Umbilical cord (tissue), 1 donor: ENCODE measurements at regions not wholly inside any gene's neighbourhood (a gene's known extent, or its start where the extent isn't known, plus 50 kb on each side); places are given as distances from the start of the nearest gene placed in this dataset.
"Not testable (repeated sequence)": the region's sequence is repeated elsewhere in the genome, so short reads cannot be mapped to it uniquely, and the experiment has no call there.

ENCODE experiments used
- DNase-seq: peaks from one replicate; pipeline ENCODE4 v3.0.0-alpha.2; 2015; ENCODE audit warnings: low spot score

DNA sequence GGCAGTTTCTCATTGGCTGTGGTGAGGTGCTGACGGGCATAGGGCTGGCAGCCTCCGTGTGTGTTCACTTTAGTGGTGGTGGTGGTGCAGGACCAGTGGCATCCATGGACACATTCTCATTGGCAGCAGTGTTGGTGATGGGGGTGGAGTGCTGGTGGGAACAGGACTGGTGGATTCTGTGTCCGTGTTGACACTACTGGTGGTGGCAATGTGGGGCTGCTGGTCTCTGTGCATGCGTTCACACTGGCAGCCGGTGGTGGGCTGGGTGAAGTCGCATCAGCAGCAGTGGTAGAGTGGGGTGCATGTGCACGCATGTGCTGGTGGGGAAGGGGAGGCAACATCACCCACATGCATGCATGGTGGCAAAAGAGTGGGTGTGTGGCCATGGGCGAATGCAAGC lies 1471.4 kb upstream of the PCDH20 start:
- DNase-seq = no peak

DNA sequence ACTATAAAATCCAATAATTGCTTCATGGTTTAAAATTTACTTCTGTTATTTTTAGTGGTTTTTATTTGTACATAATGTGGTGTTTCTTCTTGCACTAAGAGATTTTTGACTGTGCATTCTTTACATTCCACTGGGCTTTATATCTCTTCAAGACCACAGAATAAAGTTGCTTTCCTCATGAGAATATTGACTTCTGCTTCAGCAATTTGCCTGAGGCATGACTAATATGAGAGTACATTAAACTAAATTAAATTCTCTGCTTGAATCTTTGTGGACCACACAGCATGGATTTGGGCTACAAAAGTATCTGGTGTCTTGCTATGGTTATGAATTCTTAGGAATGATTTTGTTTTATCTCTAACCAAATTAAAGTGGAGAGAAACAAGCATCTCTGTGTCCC lies 1463.4 kb upstream of the PCDH20 start:
- peak; percentile 47 for DNase-seq

- no peak for DNase-seq
These were observed 1459.5 kb upstream of the PCDH20 start for GRCh38 chr13:62875118-62875640.

- no peak for DNase-seq
These were observed 1434.7 kb upstream of the PCDH20 start for GRCh38 chr13:62850331-62850730.

GRCh38 chr13:62847520-62847919 lies 1431.9 kb upstream of the PCDH20 start:
- no peak for DNase-seq

GRCh38 chr13:62846302-62846701 lies 1430.7 kb upstream of the PCDH20 start:
- DNase-seq = no peak

GRCh38 chr13:62839338-62839737 lies 1423.7 kb upstream of the PCDH20 start:
- no peak for DNase-seq

- no peak for DNase-seq
These were observed 1423.3 kb upstream of the PCDH20 start for GRCh38 chr13:62838929-62839328.

GRCh38 chr13:62837895-62838294 lies 1422.2 kb upstream of the PCDH20 start:
- DNase-seq = no peak

GRCh38 chr13:62829486-62829885 lies 1413.8 kb upstream of the PCDH20 start:
- no peak for DNase-seq

DNA sequence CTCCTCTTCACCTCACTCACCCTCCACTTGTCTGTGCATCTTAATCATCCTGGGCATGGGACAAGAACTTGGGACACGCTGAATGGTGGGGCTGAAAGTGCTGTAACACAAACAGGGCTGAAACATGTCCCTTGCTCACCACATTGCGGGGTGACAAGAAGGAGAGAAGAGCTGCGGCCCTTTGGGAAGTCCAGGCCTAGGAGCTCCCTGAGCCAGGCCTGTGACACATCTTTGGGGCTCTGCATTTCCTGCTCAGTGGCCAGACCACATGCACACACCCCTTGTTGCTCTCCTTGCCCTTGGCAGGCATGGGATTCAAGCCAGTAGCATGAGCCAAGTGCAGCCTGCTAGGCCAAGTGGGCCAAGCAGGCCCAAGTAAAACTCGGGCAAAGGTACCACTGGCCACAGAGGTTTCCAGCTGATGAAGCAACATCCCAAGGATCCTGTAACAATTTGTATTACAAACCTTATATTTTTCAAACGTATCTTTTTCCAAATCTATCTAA lies 1384.3 kb upstream of the PCDH20 start:
- no peak for DNase-seq

DNA sequence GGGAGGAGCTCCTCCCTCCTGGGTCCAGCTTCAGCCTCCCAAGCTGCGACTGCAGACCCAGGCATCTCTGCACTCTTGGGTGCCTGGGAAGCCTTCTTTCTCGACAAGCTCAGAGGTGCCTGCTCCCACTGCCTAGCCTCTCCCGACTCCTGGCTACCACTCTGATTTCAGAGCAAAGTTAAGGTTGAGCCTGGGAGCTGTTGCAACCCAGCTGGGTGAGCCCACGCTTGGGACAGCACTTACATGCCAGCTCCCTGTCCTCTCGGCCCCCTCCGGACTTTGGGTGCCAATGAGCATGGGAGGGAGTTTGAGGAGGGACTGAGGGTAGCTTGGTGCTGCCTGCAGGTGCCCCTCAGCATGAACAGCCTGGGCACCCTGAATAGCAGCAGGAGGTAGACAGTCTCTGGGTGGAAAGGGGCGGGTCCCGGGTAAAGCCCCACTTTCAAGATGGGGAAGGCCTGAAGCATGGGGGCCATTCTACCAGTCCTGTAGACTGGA lies 1383.4 kb upstream of the PCDH20 start:
- DNase-seq = no peak

- no peak for DNase-seq
These were observed 1378.2 kb upstream of the PCDH20 start for GRCh38 chr13:62793850-62794249.

DNA sequence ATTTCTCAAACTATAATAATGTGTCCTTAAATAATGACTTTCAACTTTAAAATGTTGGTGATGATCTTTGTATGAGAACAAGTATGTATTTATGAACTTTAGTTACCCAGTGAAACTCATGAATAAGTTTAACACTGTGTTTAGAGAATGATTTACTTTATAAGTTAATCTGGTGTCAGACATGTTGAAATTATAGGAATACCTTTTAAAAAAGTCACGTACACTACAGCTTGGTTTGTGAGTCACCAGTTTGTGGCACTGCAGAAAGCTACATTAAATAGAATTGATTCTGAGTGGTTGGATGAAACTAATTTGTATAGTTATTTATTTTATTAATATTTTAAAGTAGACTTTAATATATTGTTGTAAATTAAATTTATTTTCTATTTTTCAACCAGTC lies 1366.2 kb upstream of the PCDH20 start:
- DNase-seq = no peak

- DNase-seq = no peak
These were observed 1363.5 kb upstream of the PCDH20 start for GRCh38 chr13:62779161-62779560.

GRCh38 chr13:62767473-62767872 lies 1351.8 kb upstream of the PCDH20 start:
- DNase-seq = no peak

- DNase-seq = no peak
These were observed 1345.1 kb upstream of the PCDH20 start for GRCh38 chr13:62760724-62761123.

- peak; percentile 13 for DNase-seq
These were observed 1332.0 kb upstream of the PCDH20 start for GRCh38 chr13:62747629-62748028.

- no peak for DNase-seq
These were observed 1331.5 kb upstream of the PCDH20 start for GRCh38 chr13:62747152-62747551.

DNA sequence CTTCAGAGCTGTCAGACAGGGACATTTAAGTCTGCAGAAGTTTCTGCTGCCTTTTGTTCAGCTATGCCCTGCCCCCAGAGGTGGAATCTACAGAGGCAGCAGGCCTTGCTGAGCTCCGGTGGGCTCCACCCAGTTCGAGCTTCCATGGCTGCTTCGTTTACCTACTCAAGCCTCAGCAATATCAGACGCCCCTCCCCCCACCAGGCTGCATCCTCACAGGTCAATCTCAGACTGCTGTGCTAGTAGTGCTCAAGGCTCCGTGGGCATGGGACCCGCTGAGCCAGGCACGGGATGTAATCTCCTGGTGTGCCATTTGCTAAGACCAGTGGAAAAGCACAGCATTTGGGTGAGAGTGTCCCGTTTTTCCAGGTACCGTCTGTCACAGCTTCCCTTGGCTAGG lies 1314.1 kb upstream of the PCDH20 start:
- DNase-seq = not testable (repeated sequence)

DNA sequence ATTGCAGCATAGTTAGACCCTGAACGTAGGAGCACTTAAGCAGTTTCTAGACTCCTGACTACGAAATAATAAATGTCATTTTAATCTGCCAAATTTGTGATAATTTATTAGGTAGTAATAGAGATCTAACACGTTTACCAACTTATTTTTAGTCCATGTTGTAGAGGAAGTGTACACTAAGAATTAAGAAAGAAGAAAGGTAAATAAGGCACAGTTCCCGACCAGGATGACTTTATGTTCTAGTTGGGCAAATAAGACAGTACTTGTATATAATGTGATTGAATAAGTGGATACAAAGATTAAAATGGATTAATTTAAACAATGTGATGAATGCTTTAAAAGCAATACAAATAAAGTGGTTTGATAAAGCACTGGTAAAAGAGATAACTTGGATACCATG lies 1306.2 kb upstream of the PCDH20 start:
- no peak for DNase-seq

DNA sequence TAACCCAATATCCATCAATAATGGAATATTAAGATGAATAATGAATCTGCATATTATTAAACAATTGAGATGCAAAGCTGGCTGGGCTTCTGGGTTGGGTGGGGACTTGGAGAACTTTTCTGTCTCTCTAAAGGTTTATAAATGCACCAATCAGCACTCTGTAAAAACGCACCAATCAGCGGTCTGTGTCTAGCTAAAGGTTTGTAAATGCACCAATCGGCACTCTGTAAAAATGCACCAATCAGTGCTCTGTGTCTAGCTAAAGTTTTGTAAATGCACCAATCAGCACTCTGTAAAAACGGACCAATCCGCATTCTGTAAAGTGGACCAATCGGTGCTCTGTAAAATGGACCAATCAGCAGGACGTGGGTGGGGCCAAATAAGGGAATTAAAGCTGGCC lies 1296.3 kb upstream of the PCDH20 start:
- DNase-seq = not testable (repeated sequence)

DNA sequence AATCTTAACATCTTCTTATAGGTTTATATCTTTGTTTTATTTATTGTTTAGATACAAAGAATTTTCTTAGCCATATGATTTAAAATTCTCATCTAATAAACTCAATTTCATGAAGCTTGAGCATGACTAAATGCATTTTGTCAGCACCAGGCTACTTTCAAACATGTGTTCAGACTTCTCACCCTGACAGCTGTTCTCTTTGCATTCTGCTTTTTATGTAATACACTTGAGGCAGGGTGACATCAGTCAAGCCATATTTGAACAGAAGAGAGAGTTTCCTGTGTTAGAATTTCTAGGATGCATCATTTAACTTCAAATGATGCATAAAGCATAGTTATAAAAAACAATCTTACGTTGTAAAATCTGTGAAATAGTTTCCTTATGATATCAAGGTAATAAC lies 1295.1 kb upstream of the PCDH20 start:
- DNase-seq = no peak

DNA sequence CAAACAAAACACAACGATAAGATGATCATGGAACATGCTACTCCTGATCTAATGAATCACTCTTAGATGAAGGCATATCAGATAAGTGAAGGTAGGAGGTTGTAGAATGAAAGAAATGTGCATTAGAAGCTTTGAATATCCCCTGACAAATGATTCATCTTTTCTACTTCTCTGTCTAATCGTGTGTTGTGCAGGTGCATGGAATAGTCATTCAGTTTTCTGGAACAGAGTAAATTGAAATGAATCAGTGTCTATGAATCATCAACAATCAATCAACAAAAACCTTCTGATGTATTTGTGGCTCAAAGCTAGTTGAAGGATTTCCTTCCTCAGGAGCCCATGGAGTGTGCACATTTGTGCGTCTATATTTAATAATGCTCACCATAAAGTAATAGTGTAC lies 1290.4 kb upstream of the PCDH20 start:
- DNase-seq = no peak
